ENCODE measurements at regions not wholly inside any gene's neighbourhood (a gene's known extent, or its start where the extent isn't known, plus 50 kb on each side); places are given as distances from the start of the nearest gene placed in this dataset.

- intact Hi-C loops (cut with micrococcal nuclease): no loop called here
Observed at GRCh38 chr22:35008213-35008612, 57.7 kb upstream of the ISX start.

GRCh38 chr22:35010543-35010942, 55.4 kb upstream of the ISX start:
- POLR2A ChIA-PET: no interaction called here
- intact Hi-C loops (cut with micrococcal nuclease): no loop called here

More at GRCh38 chr22:35008213-35008612, 57.7 kb upstream of the ISX start:
- no peak overlapping the region for H3K4me3 Mint-ChIP-seq
- no peak for DNase-seq
- no peak overlapping the region for H3K27ac Mint-ChIP-seq
- H3K36me3 Mint-ChIP-seq: no peaks in the 10 kb centered on the region
- H3K9me3 Mint-ChIP-seq: no peaks in the 10 kb centered on the region
- H3K27me3 Mint-ChIP-seq: peaks cover 8% of the 10 kb centered on the region
- ChIA-PET CTCF (no interaction called here), POLR2A (no interaction called here)
- no peaks in the 10 kb centered on the region for H3K4me1 Mint-ChIP-seq (ENCODE audit: low read depth)

DNA sequence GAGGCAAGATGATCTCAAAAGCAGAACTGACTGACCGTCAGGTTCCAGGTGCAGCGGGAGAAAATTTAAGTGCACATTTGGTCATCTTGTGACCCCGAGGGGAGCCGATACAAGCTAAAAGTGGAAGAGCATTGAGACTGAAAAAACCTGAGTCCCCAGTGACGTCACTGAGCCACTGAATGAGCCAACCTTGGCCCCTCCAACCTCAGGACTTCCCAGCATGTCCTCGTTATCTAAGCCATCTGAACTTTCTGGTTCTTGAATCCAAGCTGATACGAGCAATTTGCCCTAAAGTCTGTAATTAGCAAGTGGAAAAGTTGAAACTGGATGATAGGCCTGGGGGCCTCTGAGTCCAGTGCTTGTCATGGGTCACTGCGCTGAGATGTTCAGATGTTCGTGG, 51.1 kb upstream of the ISX start:
- no peaks in the 10 kb centered on the region for H3K4me1 Mint-ChIP-seq (ENCODE audit: low read depth)
- H3K36me3 Mint-ChIP-seq: no peaks in the 10 kb centered on the region
- POLR2A ChIA-PET: no interaction called here
- H3K4me3 Mint-ChIP-seq: no peak overlapping the region
- no peak for DNase-seq
- H3K9me3 Mint-ChIP-seq: no peaks in the 10 kb centered on the region
- intact Hi-C loops (cut with micrococcal nuclease): no loop called here
- H3K27me3 Mint-ChIP-seq: no peaks in the 10 kb centered on the region
- CTCF ChIA-PET: interaction anchor here (1.2 kb wide), 1 partner anchor 9 kb away, joined by 4 read pairs; no protein-coding TSS in a partner anchor
- H3K27ac Mint-ChIP-seq: no peak overlapping the region

More at GRCh38 chr22:35010543-35010942, 55.4 kb upstream of the ISX start:
- DNase-seq: no peak
- Mint-ChIP-seq H3K9me3 (no peaks in the 10 kb centered on the region), H3K27me3 (peaks cover 5% of the 10 kb centered on the region), H3K36me3 (no peaks in the 10 kb centered on the region), H3K4me1 (ENCODE audit: low read depth) (no peaks in the 10 kb centered on the region), H3K4me3 (no peak overlapping the region), H3K27ac (no peak overlapping the region)
- CTCF ChIA-PET: no interaction called here
